Stimulated activated naive CD8-positive, alpha-beta T cell treated with anti-CD3 and anti-CD28 coated beads, Interleukin-15, Interleukin-2, amounts not matched to agents 100 U/mL and 50 U/mL, for 24 hours (primary cell): ENCODE measurements at regions not wholly inside any gene's neighbourhood (a gene's known extent, or its start where the extent isn't known, plus 50 kb on each side); places are given as distances from the start of the nearest gene placed in this dataset.
"Not testable (repeated sequence)": the region's sequence is repeated elsewhere in the genome, so short reads cannot be mapped to it uniquely, and the experiment has no call there.

ENCODE experiments used
- ATAC-seq: fragments of 150-1000 bp; cut with Tn5 transposase; one replicate; pipeline ENCODE4 v1.10.0; 2021
- DNase-seq: peaks from one replicate; pipeline ENCODE4 v3.0.0; 2021

GRCh38 chr12:47610686-47611252 is 95.1 kb downstream of the RPAP3 start:
- DNase-seq (no peak), ATAC-seq (peak; percentile 40)

GRCh38 chr12:47609806-47610205 is 96.0 kb downstream of the RPAP3 start:
- no peak for ATAC-seq
- no peak for DNase-seq

- not testable (repeated sequence) for DNase-seq, ATAC-seq
These were observed 97.2 kb downstream of the RPAP3 start for GRCh38 chr12:47608671-47609070.

- DNase-seq (no peak), ATAC-seq (peak; percentile 52)
These were observed 101.5 kb downstream of the RPAP3 start for GRCh38 chr12:47604221-47604873.

GRCh38 chr12:47602949-47603558 is 102.8 kb downstream of the RPAP3 start:
- ATAC-seq (no peak), DNase-seq (no peak)

GRCh38 chr12:47602325-47602724 is 103.5 kb downstream of the RPAP3 start:
- DNase-seq: no peak
- no peak for ATAC-seq

GRCh38 chr12:47601071-47601470 is 104.8 kb downstream of the RPAP3 start:
- peak; percentile 64 for ATAC-seq
- DNase-seq: no peak

GRCh38 chr12:47591795-47592194 is 114.0 kb downstream of the RPAP3 start:
- ATAC-seq: no peak
- DNase-seq: no peak

- no peak for ATAC-seq
- DNase-seq: no peak
These were observed 114.5 kb downstream of the RPAP3 start for GRCh38 chr12:47591361-47591791.

- DNase-seq (no peak), ATAC-seq (no peak)
These were observed 115.0 kb downstream of the RPAP3 start for GRCh38 chr12:47590771-47591360.

GRCh38 chr12:47586952-47587669 is 118.7 kb downstream of the RPAP3 start:
- DNase-seq (no peak), ATAC-seq (no peak)

- DNase-seq (no peak), ATAC-seq (no peak)
These were observed 120.3 kb downstream of the RPAP3 start for GRCh38 chr12:47585507-47585906.

- DNase-seq: no peak
- no peak for ATAC-seq
These were observed 127.0 kb downstream of the RPAP3 start for GRCh38 chr12:47578836-47579235.

- DNase-seq (no peak), ATAC-seq (no peak)
These were observed 128.4 kb downstream of the RPAP3 start for GRCh38 chr12:47577206-47577989.

GRCh38 chr12:47576289-47576945 is 129.4 kb downstream of the RPAP3 start:
- ATAC-seq: no peak
- no peak for DNase-seq

- no peak for DNase-seq
- ATAC-seq: peak; percentile 92
These were observed 131.4 kb downstream of the RPAP3 start for GRCh38 chr12:47574252-47575021.

GRCh38 chr12:47573146-47573659 is 132.6 kb downstream of the RPAP3 start:
- DNase-seq (no peak), ATAC-seq (no peak)

- DNase-seq (no peak), ATAC-seq (no peak)
These were observed 135.7 kb downstream of the RPAP3 start for GRCh38 chr12:47570151-47570550.

- no peak for DNase-seq
These were observed 143.6 kb downstream of the RPAP3 start for GRCh38 chr12:47562201-47562600.

GRCh38 chr12:47561746-47562145 is 144.1 kb downstream of the RPAP3 start:
- ATAC-seq (peak; percentile 32), DNase-seq (no peak)

More at GRCh38 chr12:47562201-47562600, 143.6 kb downstream of the RPAP3 start:
- ATAC-seq: peak; percentile 2
